Fibroblast of skin of right quadriceps (primary cell): ENCODE measurements at regions not wholly inside any gene's neighbourhood (a gene's known extent, or its start where the extent isn't known, plus 50 kb on each side); places are given as distances from the start of the nearest gene placed in this dataset.

Experiments
- DNase-seq: peaks from one replicate; pipeline ENCODE4 v3.0.0-alpha.2; 2013

DNA sequence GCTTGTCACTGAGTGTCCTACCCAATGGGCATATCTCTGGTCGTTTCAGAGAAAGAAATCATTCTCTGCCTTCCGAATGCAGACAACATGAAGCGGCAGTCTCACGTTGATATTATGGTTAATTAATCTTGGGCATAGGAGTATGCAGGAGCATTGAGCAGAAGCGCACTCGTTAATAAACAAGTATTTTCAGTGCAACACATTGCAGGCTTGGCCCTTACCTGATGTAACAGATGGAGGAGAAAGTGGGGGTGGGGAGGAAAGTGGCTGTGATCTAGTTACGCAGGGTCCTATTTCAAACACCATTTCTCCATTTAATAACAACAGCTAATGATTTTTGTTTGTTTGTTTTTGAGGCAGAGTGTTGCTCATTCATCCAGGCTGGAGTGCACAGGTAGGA is 414.0 kb upstream of the RBFOX1 start:
- DNase-seq: no peak

DNA sequence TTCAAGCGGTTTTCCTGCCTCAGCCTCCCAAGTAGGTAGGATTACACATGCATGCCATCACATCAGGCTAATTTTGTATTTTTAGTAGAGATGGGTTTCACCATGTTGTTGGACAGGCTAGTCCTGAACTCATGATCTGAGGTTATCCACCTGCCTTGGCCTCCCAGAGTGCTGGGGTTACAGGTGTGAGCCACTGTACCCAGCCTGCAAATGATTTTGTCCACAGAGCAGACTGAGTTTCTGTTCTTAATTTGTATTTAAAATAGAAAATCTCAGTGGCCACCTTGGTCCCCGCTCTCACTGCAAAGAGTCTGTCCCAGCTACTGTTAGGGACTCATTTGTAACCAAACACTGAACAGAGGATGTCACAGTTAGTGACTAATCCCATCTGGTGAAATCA is 415.7 kb upstream of the RBFOX1 start:
- DNase-seq: no peak

DNA sequence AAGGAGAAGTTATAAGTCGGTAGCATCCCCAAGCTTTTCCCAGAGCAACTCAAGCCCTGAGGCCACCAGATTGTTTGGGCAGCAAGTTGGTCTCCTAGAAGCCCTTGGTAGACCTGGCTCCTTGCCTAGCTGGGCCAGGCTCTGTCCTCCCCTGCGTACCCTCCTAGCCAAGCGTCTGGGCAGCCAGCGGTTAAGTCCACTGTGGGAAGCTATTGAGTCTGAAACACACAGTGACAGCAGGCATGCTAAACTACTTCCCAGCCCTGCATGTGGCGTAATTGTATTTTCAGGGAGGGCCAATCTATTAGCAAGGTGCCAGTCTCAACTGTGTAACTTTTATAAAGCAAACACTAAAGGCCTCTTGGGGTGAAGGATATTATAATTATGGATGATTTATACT is 419.1 kb upstream of the RBFOX1 start:
- DNase-seq: no peak

DNA sequence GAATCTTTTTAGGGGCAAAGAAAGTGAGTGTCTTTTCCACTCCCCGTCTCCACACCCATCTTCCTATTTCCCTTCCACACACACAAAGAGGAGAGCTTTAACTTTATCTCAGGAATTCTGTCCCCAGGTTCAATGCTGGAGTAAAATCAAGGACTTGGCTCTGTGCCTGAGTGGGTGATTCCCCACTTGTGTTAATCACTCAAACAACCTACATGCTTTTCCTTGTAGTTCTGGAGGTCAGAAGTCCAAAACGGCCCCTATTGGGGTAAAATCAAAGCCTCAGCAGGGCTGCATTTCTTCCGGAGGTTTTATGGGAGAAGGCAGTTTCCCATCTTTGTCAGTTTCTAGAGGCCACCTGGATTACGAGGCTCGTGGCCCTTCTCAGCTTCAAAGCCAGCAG is 422.3 kb upstream of the RBFOX1 start:
- no peak for DNase-seq

DNA sequence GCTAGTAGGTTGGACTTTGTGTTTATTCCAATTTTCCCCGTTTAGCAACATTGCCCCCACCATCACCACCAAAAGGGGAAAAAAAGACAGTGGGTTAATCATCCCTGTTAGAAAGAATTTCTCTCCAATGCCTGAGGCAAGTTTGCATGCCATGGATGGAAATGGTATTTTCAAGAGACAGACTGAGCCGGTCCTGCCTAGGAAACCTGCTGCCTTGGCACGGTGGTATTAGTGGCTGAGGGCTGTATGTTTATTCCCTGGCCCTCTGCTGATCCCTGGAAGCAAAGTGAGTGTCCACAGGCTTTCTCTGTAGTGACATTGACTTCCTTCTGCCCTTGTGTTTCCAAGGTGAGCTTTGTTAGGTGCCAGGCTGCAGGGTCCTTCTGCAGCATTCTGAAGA is 427.0 kb upstream of the RBFOX1 start:
- DNase-seq: no peak

DNA sequence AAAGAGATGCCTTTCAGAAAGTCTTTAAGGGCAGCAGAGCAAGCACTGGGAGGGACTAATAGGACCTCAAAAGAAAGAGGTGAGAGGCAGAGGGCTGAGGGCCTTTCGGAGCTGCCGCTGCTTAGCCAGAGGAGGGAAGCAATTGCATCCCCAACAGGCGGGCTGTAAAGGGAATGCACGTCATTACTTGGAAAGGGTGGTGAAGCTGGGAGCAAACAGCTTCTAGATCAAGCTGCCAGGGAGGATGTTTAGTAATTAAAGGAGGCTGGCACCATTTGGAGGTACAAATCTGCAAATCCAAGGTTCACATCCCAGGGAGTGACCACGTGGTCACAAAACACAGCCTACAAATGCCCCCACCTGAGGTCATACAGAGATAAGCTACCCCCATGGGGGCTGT is 429.0 kb upstream of the RBFOX1 start:
- DNase-seq: no peak

DNA sequence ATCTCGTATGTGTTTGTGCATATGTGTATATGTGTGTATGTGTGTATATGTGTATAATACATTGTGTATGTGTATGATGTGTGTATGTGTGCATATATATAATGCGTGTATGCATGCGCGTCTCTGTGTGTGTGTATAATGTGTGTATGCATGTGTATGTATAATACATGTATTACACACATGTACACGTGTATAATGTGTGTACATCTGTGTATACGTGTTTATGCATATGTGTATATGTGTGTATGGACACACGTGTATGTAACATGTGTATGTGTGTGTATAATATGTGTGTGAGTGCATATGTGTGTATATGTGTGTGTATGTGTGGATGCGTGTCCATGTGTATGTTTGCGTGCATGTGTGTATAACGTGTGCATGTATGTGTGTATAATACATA is 433.7 kb upstream of the RBFOX1 start:
- DNase-seq: no peak

DNA sequence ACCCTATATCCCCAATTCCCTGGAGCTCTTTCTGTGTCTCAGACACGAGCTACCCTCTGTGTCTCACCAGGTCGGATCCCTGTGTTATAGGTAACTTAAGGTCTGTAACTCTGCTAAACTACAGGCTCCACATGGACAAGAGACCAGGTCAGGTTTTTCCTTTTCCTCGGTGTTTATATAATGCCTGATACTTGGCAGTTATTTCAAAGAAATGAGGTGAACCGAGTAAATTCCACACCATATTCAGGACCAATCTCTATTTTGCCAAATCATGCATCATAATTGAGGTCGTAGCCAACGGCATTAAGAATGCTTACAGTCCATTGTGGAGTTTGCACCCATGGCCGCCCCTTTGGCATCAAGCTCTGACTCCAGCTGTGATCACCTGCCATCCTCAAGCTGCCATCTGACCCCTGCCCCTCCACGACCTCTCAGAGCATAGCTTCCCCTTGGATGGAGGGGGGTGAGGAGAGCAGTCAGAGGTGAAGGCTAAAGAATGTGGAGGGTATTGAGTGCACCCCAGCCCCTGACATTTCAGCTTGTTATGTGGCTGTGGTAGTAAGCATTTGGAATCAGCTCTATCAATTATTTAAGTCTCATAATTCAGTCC is 434.7 kb upstream of the RBFOX1 start:
- no peak for DNase-seq

DNA sequence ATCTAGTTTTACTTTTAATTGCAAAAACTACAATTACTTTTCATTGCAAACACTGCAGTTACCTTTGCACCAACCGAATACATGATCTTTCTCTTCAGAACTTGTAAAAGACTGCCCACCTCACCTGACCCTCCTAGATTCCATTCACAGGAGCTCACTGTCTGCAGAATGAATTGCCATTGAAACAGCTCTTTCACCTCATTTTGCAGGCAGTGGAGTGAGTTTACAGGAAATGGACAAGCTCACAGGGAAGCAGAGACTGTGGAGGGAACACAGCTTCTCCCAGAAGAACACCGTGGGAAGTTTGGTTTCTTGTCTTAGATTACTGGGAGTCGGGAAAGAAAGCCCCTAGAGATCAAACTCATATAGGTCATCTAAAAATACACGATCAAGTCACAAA is 439.7 kb upstream of the RBFOX1 start:
- DNase-seq: no peak

DNA sequence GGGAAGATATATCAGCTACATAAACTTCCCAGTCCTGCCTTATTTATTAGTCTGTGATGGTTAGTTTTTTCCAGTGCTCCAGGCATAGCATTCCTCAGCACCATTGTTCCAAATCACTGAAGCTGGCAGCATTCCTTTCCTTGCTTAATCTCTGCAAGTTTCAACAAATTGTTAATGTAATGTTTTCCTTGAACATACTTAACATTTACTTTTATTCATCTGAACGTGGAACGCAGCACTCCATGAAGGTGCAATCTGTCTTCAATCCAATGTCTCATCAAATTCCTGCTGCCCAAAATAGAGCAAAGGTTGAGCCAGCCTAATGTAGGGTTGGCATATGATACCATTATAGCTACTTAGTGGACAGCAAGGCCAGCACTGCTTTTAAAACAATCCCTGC is 441.1 kb upstream of the RBFOX1 start:
- DNase-seq: no peak

DNA sequence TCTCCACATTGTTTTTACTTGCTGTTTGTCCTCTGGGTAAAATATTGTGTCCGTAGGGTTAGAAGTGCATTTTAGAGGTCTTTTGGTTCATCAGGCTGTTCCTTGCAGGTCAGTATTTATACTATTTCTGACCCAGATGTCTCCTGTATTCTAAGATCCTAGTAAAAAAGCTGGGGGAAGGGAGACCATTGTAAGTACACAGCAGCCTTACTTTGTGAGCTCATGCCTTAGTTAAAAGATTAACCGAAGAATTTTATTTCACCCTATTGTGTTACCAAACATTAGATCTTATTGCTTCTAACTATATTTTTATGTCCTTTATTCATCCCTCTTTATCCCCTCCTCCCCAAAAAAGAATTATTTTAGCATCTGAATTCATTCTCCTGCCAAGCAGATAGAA is 444.1 kb upstream of the RBFOX1 start:
- no peak for DNase-seq

DNA sequence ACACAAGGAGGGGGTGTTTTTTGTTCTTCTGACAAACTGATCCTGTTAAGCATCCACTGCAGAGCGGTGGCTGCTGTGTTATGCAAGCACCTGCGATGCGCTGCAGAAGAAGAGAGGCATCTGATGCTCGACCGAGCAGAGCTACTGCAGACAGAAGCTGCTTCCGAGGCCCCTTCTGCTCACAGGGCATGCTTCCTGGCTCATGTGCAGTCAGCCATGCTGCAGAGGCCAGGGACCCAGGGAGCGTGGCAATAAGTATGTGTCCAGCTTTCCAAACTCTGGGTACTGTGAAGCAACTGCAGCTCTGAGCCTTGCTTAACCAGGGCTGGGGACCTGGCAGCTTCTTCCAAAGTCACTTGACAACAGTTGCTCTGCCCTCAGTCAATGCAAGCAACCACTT is 448.6 kb upstream of the RBFOX1 start:
- no peak for DNase-seq

DNA sequence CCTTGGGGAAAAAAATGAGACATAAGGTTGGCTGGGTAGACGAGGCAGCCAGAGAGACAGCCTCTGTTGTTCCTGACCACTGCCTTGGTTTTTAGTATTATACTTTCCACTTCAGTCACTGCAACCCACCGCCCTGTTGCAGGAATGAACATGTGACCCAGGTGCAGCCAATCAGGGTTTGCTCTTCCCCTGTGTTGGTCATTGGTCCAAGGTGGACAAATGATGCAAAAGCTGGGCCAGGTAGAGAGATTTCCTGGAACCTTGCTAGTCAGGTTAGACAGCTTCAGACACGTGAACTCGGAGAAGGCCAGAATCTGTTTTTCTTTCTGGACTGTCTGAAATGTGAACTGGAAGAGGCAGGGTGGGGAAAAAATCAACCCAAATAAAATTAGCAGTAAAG is 452.4 kb upstream of the RBFOX1 start:
- DNase-seq: no peak

DNA sequence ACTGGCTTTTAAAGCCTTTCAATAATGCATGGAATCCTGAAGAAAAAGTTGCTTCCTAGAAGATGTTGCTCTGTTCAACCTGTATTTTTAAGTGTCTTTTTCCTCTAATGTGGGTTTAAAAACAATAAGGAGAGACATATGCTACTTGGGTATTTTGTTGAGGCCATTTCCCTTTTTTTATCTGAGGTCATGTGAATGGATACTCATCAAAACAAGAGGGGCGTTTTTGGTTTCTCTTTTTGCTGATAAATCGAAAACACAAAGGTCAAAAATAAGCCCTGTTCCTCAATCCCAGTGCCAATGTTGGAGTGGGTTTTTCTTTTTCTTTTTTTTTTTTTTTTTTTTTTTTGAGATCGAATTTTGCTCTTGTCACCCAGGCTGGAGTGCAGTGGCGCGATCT is 468.0 kb upstream of the RBFOX1 start:
- DNase-seq: no peak

DNA sequence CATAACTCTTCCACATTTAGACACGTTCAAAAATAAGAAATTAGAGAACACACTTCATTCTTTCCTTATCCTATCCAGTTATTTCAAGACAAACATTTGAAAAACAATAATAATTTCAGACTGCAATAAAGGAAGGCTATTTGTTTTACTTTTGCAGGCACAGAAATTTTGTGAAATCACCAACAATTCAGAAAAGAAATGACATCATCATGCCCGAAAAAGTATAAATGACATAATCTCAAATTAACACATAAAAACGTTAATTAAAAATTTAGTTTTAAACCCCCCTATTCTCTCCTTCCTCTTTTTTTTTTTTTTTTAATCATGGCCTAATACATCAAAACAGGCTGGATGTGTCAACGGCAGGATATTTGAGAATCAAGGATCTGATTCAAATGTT is 468.4 kb upstream of the RBFOX1 start:
- no peak for DNase-seq

DNA sequence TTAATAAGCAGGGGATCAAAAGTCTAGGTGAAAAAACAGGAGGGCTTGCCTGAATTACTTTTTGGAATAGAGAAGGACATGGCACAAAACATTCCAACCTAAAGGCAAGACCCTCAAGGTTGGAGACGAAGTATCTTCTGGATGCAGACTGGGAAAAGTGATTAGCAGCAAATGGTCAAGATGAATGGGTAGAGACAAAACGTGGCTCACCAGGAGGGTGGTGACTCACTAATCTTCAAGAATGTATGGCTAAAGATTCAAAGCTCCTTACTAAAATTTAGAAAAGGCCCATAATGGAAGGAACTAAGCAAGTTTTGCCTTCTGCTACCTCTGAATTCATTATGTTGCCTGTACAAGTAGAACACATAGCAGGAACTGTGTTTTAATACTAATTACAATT is 469.5 kb upstream of the RBFOX1 start:
- no peak for DNase-seq

DNA sequence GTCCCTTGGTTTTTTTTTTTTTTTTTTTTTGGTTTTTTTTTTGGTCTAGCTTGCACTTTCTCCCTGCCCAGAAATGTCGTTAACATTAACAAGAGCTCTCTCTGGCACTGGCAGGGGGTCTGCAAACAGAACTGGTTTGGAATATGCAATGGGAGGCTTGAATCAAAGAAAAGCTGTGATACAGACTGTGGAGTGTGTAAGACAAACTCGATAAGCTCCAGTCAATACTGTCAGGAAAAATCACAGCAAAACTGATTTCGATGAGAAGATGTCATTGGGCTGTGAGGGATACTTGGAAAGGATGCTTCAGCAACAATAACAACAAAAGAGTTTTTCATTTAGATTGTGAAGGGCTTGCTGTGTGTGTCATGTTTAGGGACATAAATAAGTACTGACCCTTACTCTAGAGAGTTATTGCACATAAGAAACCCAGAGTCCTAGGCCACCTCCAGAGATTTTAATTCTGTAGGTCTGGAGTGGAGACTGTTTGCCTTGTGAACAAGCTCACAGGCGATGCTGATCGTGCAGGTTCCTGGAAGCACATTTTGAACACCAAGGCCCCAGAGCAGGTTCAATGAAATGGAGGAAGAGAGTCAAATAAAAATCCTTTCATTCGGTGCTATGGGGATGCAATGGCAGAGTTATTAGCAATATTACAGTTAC is 470.7 kb upstream of the RBFOX1 start:
- DNase-seq: no peak

DNA sequence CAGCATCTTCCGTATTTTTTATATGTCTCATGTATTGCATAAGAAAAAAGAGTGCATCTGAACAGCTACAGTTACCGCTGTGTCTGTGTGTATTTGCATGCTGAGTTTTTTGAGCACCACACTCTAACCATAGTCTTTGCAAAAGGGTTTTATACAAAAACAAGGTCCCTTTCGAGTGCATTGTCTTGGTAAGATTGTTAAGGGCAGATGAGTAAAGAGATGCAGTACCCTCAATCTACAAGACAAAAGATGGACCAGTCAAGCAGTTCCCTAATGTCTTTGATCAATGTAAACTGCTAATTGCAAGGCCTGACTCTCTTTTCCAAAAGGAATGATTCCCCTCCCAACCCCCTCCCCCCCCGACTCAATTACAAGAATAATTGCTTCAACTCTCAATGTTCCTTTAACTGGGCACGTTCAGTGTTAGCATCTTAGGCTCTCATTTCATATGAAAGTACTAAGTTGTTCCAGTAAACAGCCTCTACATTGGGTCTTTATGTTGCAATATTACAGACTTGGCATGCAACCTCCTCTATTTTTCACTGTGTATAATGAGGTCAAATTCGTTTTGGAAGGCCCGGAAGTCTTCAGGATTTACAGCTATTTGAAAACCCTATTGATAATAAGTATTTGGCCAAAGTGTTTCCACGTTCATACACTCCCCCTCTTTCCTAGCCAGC is 471.4 kb upstream of the RBFOX1 start:
- no peak for DNase-seq

DNA sequence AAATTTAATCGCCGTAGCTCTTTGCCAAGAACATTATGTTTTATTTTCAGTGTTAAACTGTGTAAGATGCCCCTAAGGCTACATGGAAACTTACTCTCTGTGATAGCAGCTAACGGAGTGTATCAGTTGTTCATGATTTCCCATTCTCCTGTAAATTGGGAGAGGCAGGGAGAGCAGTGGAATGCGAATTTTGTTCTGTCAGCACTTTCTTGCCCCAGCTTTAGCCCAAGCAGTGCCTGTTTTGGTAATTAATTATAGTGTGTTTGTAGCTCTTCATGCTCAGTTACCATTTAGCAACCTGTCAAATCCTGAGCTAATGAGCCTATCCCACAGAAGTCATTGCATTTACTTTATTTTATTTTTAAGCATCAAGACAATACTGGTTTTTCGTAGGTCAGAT is 475.1 kb upstream of the RBFOX1 start:
- DNase-seq: no peak

DNA sequence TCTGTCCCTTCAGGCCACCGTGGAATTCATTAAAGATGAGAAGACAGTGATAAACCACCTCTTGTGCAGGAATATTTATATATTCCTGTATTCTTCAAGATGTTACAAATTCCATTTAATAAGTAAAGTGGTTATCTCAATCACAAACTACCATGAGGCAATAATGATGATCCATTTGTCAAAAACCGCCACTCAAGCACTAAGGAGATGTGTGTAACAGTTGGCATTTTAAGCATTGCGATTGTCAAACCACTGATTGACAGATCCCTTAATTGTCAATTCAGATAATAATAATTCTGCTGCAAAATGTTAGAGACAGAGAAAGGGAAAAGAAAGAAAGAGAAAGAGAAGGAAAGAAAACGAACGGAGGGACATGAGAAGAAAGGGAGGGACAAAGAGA is 476.1 kb upstream of the RBFOX1 start:
- DNase-seq: no peak

DNA sequence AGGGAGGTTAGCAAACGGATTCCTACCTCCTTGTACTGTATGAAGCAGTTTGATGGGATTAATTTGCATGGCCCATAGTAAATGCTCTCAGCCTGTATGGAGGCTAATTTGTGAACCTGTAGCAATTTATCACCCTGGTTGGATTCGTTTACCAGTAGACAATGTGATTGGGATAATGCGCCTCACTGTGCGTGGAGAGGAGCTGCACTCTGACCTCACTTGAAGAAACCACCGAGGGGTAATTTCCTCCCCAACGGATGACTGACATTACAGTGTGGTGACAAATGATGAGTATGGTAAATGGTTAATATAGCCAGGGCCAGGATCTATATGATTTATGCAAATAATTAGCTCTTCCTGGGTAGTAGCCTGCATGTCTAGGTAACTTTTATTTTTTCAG is 479.1 kb upstream of the RBFOX1 start:
- DNase-seq: no peak

DNA sequence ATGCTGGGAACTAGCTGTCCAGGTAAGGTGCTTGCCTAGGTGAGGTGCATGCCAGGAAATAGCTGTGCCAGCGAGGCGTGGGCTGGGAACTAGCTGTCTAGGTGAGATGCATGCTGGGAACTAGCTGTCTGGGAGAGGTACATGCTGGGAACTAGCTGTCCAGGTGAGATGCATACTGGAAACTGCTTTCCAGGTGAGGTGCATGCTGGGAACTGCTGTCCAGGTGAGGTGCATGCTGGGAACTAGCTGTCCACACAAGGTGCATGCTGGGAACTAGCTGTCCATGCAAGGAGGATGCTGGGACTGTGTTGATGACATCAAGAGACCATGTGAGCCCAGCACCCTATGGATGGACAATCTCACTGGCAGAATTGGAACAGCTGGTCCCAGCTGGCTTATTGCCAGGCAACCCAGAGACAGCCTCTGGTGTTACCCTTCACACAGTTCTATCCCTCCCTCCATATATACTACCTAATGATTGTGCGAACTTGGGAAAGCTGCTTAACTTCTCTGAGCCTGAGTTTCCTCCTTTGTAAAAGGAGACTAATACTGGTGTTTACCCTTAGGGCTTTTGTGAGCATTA is 479.9 kb upstream of the RBFOX1 start:
- DNase-seq: no peak

DNA sequence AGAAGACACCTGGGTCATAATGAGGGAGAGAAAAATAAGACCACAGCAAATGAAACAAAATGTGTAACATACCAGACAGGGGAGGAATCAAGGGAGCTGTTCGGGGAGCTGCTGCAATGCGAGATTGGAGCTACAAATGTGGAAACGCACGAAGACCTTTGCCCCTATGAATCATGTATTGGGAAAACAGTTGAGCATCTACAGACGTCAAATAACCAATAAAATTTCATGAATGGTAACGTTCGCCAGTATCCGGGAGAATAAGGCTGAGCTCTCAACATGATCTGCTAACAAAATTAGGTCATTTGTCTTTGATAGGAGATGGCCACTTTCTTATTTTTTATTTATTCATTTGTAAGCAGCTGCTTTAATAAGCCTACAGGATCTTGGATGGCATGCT is 486.2 kb upstream of the RBFOX1 start:
- DNase-seq: no peak

DNA sequence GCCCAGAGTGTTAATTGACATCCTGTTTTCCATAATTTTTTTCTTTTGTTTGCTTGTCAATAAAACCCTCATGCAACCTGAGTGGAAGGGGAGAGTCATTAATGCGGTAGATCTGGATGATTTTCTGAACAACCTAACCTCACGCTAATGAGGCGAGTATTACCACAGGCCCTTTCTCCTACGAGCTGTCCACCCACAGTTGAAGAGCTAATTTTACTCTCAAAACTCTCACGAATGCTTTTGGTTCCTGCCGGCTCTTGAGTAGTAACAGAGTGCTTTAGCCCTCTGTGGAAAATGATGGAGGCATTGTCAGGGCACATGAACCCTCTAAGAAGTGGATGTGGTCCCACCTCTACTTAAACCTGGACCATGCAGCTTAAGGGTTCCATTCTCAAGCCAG is 491.3 kb upstream of the RBFOX1 start:
- no peak for DNase-seq

DNA sequence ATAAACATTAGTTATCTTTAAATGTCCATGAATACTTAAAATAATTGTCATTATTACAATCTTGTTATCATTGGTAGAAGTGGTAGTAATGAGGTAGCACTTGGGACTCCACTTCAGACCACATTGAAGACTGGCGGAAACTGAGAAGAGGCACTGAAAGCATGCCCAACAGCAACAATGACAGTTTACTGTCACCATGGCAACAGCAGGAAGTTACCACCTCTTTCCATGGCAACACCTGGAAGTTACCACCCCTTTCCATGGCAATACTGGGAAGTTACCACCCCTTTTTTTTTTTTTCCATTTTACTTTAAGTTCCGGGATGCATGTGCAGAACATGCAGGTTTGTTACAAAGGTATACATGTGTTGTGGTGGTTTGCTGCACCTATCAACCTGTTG is 494.9 kb upstream of the RBFOX1 start:
- no peak for DNase-seq
